Activated CD8-positive, alpha-beta memory T cell treated with anti-CD3 and anti-CD28 coated beads, Interleukin-2, amount 50 U/mL, for 1 hour (primary cell): ENCODE measurements at regions not wholly inside any gene's neighbourhood (a gene's known extent, or its start where the extent isn't known, plus 50 kb on each side); places are given as distances from the start of the nearest gene placed in this dataset.
"Not testable (repeated sequence)": the region's sequence is repeated elsewhere in the genome, so short reads cannot be mapped to it uniquely, and the experiment has no call there.

Experiments
- DNase-seq: peaks from one replicate; pipeline ENCODE4 v3.0.0-alpha.2; 2020; ENCODE audit errors: extremely low read depth

DNA sequence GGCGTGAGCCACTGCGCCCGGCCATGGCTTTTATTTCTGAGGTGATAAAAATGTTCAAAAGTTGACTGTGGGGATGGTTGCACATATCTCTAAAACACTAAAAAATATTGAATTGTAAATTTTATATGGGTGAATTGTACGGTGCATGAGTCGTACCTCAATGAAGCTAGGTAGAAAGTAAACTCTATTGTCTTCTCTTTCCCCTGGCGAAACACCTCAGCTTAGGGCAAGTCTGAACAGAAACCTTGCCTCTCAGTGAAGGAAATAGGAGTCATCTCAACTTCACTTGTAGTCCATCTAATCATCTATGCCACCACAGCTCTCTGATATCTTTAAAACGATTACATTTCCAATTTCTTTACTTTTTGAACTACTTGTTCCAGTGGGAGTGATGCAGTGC lies 309.6 kb downstream of the SPATA31A1 start:
- DNase-seq: not testable (repeated sequence)

DNA sequence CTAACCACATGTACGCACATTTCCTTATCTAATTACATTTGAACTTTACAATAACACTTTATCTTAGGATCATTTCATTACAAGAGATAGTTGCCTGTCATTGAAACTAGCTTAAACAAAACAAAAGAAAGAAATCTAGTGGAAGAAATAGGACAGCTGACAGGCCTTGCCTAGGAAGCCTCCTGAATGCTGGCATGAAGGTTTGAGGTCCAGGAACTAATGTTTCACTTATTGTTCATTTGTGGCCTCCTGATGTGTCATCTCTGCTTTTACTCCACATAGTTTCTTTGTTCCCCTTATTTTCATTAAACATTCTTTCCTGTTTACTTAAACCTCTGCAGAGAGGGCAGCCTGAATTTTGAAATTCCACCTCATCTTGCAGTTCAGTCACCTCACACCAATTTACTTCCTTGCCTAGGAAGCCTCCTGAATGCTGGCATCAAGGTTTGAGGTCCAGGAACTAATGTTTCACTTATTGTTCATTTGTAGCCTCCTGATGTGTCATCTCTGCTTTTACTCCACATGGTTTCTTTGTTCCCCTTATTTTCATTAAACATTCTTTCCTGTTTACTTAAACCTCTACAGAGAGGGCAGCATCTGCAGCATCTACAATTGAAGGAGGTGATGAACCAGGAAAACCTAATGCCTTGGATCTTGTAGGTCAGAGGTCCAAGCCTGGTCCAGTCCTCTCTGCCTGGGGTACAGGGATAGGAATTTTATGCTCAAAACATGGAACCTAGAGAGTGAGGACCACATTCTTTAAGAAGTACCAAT lies 319.2 kb downstream of the SPATA31A1 start:
- not testable (repeated sequence) for DNase-seq

- DNase-seq: not testable (repeated sequence)
Measured at GRCh38 chr9:39675211-39675553, 319.7 kb downstream of the SPATA31A1 start.

DNA sequence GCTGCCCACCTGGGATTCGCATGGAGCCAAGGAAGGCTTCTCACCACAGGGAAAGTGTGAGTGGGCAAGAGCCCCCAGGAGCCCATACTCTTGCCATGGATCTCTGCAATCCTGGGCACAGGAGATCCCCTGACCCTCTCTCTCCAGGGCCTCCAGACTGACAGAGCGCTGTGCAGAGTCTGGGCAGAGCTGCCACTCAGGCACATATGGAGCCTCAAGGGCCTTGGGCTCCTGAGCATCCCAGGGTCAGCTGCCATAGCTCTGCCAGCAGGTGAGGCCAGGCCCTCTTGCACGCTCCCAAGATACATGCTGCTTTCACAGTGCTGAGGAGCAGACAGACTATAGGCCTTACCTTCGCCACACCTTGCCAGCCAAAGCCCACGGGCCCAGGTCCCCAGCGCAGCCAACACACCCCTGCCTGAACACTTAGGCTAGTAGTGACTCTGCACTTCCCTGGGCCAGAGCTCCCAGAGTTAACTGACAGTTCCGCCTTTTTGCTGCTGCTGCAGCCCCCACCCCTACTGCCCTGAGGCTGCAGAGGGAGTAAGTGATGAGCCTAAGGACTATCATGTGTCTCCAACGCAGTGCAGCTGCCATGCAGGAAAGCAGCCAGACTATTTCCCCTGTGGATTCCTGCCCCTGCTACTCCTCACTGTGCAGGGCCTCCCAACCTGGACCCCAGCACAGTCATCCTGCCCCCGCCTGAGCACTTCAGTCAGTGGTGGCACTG lies 323.2 kb downstream of the SPATA31A1 start:
- DNase-seq: not testable (repeated sequence)

DNA sequence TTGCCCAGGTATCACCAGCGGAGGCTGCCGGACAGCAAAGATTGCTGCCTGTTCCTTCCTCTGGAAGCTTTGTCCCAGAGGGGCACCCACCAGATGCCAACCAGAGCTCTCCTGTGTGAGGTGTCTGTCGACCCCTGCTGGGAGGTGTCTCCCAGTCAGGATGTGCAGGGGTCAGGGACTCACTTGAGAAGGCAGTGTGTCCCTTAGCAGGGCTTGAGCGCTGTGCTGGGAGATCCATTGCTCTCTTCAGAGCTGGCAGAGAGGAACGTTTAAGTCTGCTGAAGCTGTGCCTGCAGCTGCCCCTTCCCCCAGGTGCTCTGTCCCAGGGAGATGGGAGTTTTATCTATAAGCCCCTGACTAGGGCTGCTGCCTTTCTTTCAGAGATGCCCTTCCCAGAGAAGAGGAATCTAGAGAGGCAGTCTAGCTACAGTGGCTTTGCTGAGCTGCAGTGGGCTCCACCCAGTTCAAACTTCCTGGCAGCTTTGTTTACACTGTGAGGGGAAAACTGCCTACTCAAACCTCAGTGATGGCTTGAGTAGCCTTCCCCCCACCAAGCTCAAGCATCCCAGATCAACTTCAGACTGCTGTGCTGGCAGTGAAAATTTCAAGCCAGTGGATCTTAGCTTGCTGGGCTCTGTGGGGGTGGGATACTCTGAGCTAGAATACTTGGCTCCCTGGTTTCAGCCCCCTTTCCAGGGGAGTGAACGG lies 325.4 kb downstream of the SPATA31A1 start:
- DNase-seq: not testable (repeated sequence)

DNA sequence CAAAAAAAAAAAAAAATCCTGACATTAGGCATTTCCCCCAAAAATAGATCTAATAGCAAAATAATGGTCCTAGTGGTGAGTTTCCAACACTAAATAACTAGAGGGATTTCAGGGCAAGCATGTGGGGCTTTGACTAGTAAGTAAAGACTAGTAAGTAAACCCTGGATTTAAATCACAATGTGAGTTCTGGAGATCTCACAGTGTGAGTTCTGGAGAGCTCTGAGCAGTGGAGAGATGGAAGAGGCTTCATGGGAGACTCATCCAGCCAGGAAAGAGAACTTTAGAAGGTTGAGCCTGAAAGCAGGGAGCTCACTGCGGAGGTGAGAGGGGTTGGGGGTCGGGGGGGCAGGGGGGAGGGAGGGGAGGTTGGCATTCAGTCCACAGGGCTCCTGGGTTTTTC lies 373.4 kb downstream of the SPATA31A1 start:
- DNase-seq: not testable (repeated sequence)

DNA sequence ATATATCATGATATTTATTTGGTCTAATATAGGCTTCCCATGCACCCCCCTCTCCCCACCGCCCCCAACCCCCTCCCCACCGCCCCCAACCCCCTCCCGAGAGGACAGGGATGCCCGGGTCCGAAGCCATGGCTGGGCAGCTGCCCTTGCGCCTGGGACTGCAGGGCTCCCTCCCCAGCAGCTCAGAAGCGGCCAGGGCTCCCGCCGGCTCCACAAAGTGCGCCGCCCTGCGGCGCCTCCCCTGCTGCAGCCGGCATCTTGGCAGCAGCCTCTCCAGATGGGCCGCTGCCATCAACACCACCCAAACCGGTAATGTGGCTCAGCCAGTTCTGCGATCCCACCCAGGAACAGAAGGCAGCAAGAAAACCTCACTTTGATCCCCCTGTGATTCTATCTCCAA lies 389.4 kb downstream of the SPATA31A1 start:
- not testable (repeated sequence) for DNase-seq

- not testable (repeated sequence) for DNase-seq
Measured at GRCh38 chr9:39775570-39775969, 420.1 kb downstream of the SPATA31A1 start.

- DNase-seq: not testable (repeated sequence)
Measured at GRCh38 chr9:39791356-39791755, 435.9 kb downstream of the SPATA31A1 start.

GRCh38 chr9:39797935-39798334 lies 442.5 kb downstream of the SPATA31A1 start:
- not testable (repeated sequence) for DNase-seq

GRCh38 chr9:39799252-39799651 lies 443.8 kb downstream of the SPATA31A1 start:
- not testable (repeated sequence) for DNase-seq

DNA sequence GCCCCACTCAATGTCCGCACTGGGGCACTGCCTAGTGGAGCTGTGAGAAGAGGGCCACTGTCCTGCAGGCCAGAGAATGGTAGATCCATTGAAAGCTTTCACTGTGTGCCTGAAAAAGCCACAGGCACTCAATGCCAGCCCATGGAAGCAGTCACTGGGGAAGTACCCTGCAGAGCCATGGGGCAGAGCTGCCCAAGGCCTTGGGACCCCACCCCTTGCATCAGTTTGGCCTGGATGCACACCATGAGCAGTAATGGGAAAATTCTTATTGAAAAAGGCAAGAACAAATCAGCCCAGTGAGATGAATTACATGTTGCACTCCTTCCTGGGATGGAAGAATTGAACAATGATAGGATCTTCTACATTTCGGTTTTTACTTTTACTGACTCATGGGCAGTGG lies 447.1 kb downstream of the SPATA31A1 start:
- not testable (repeated sequence) for DNase-seq

DNA sequence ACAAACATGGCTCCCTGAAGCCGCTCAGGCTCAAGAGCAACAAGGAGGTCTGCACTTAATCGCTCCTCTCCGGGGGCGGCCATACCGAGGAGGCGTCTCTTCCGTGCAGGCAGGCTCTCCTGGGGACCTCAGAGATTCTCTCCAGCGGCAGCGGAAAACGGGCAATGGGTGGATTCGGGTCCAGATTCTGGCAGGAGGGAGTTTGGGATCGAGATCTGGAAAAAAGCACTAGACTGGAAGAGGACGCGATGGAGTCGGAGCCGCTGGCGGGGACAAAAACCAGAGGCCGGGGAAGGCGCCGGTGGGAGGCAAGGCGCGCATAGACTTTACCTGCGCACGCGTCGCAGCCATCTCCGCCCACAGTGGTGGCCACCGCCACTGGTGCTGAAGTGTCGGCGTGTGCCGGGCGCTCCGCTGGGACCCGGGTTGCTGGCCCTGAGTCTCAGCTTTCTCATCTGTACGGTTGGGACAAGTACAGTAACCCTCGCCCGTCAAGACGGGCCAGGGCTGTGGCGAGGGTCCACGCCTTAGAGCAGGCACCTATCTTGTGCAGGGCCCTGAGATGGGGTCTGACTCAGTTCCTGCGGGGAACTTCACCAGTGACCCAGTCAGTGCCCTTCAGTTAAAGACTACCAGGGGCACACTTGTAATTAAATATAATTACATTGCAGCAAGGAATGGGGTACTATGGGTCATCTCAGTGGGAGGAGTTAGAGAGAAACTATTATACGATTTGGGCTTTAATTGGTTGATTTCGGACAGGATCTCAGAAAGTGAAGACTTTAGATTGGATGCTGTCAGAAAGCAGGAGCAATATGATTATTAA lies 454.1 kb downstream of the SPATA31A1 start:
- DNase-seq: peak; percentile 17

DNA sequence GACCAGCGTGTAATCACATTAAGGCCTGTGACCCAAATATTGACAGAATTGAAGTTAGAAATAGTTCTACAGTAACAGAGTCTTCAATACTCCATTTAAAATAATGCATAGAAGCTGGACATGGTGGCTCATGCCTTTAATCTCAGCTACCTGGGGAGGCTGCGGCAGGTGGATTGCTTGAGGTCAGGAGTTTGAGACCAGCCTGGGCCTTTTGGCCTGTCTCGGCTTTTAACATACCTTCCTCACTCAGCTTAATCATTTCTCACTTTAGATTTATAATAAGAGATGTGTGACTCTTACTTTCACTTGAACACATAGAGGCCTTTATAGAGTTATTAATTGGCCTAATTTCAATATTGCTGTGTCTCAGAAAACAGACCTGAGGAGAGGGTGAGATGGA lies 454.9 kb downstream of the SPATA31A1 start:
- not testable (repeated sequence) for DNase-seq

GRCh38 chr9:39811615-39812014 lies 456.1 kb downstream of the SPATA31A1 start:
- DNase-seq: not testable (repeated sequence)

DNA sequence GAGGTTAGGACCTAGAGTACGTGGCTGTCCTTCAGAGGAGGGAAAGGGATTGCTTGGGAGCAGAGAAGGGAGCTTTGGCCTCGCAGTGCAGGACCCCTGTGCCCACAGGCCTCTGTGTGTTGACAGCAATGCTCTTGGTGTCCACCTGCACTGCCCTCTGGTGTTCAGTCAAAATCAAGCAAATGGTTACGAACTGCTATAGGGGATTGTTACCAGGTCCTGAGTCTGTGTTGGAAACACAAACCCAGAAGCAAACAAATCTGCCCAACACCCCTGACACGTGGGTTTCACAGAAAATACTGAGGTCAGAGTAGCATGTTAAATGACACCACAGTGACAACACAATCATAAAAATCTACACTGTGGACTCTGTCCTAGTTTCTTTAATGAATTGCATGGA lies 473.0 kb downstream of the SPATA31A1 start:
- DNase-seq: not testable (repeated sequence)
